HG03108 (cell line): ENCODE measurements at regions not wholly inside any gene's neighbourhood (a gene's known extent, or its start where the extent isn't known, plus 50 kb on each side); places are given as distances from the start of the nearest gene placed in this dataset.

Experiments
- ATAC-seq: cut with Tn5 transposase; IDR thresholded peaks from one replicate; pipeline ENCODE4 v1.9.1; 2021; ENCODE audit warnings: moderate library complexity; ENCODE audit not compliant: unreplicated experiment

DNA sequence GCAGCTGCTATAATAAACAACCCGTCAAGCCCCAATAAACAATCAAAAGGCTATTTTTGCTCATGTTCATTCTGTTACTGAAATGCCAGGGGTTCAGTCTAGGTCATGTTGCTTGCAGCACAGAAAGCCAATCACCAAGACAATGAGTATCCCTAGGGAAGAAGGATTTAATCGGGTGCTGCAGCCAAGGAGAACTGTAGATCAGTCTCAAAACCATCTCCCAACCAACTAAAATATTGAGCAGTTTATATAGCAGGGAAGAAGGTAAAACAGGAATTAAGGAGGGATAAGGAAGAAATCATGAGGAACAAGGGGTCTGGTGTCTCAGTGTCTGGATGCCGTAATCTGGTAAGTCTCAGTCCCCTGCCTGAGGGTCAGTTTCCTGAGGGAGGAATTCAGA, 169.5 kb downstream of the BLID start:
- ATAC-seq = no peak

DNA sequence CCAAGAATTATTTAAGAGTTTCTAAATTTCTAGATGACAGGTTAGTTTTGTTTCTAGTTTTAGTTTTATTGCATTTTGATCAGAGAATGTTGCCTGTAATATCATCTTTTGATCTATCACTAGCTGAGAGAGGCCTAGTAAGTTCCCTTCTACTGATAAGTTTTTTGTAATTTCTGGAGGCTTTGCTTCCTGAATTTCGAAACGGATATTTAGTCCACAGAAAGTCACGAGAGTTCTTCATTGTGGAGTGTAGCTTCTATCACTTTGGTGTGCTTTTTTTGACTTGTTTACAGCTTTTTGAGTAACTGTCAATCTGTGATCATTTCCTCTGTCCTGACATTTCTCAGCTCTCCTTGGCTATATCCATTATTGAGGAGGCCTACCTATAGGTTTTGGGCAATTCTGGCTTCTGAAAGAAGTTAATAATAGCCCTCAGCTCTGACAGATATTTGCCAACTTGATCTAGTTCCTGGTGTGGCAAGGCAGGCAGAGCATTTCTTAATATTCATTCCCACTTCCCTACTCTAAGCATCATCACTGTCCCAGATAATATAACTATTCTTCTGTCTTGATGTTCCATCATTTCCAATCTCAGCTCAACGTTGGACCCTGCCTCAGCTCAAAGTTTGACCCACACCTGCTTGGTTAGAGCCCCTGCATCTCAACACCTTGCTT, 171.3 kb downstream of the BLID start:
- no peak for ATAC-seq

DNA sequence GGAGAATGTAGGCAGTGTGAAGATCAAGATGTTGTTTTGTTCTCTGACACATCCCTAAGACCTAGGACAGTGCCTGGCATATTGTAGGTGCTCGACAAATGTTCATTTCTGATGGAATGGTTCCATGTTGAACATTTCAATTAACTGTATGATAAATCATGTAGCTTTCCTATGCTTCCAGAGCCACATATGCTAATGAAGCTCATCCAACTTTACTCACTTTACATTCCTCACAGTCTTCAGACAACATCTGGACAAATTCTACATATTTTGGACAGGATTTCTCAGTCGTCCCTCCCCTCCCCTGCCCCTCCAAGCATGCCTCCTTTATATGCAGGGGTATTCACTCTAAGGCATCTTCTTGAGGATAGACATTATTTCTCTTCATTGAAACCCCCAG, 177.9 kb downstream of the BLID start:
- no peak for ATAC-seq

DNA sequence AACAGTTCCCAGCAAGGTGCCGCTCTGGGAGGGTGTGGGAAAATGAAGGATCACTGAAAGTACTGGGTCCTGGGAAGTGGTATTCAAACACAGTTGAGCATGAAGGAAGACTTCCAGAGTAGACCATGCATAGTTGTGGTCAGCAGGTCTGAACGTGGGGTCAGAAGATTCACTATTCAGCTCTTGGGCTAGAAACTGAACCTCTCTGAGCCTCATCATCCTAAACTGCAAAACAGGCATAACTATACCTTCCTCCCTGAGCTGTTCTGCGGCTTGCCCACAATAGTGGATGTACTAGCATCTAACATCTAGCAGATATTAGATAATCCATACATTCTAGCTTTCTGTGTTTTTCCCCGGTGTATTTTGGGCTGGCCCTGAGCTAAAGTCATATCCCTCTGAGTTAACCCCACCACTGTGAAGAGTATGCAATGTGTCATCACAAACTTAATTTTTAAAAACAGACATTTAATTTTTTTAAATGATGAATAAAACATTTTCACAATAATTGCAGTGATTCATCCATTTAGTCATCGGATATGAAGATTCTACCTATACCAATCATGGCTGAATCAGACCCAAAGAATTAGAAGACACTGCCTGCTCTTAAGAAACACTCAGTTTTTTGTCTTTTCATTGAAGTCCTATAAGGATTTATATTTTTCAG, 179.1 kb downstream of the BLID start:
- ATAC-seq = no peak

DNA sequence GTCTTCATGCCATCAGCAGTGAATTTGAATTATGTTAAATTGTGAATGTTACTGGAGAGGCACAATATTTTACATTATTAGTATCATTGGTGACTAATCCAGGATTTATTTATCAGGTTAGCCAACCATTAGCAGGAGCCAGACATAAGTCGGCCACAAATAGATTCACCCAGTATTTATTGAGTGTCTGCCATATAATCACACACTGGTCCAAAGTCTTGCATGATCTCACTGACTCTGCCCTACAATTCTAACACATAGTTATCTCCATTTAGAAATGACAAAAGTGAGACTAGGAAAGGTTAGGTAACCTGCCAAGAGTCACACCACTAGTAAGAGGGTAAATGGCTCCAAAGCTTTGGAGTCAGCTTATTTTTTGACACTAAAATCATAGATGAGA, 179.6 kb downstream of the BLID start:
- no peak for ATAC-seq

DNA sequence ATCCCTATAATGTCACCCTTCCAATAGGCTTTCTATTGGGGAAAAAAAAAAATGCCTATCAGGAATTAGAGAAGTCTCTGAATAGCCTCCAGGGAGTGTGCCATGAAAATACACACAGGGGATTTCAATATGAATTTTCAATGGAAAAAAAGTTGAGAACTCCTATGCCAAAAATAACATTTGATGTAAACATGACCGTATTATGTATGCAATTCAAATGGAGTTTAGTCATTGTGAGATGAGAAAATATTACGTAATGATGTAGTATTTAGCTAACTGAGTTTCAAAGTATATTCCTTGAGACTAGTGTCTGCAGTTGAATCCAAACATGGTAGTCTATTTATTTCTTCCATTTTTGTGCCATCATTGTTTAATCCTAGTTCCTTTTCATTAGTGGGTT, 182.3 kb downstream of the BLID start:
- ATAC-seq = no peak

DNA sequence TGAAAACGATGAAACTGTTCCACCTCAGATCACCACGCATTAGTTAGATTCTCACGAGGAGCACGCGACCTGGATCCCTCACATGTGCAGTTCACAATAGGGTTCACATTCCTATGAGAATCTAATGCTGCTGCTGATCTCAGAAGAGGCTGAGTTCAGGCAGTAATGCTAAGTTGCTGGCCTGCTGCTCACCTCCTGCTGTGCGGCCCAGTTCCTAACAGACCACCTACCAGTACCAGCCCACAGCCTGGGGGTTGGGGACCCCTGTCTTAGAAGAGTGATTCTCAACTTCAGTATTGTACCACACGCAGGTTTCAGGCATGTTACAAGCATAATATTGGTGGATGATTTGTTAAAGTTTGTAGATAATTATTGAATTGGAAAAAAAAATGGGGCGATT, 182.7 kb downstream of the BLID start:
- ATAC-seq = no peak

DNA sequence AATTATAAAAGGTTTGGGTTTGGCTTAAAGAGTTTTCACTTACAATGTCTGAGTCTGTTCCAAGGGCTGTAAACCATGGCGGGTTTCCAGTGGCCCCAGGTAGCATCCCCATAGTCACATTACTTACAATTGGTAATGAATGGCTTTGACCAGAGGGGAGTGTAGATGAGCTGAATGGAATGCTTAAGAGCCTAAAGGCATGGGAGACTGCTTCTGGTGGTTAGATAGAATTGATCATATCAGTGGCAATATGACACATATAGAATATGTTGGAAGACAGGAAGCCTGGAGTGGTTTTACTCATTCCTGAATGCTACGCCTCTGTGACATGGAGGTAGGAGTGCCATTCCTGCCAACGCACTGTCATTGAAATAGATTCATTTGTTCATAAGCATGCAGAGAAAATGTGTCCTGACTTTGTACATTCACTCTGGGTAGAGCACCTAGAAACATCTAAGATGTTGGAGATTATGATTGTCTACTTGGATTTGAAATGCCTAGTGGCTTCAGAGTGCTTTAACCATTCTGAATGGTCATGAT, 183.3 kb downstream of the BLID start:
- ATAC-seq = no peak

DNA sequence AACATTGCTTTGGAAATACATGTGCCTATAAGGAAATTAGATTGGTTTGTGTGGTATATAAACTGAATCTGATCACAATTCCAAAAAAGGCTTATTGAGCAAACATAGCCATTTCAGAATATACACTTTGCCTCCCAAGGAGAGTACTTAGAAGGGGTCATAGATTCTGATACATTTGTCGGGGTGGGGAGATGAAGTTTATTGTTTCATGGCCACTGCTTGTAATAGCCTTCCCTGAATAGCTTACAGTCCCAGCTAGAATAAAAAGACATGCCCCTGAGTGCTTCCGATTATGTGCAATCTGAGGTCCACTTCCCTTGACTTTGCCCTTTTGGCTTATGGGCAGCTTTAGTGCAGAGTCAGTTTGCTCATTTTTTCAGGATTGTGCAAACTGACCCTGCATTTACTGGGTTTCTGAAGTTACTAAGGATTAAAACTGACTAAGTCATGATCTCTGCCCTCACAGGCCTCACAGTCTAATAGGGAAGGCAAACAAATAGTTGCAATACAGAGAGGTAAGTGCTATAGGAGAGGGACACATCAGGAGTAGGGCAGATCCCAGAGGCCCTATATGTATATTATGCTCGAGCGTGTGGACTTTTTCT, 184.2 kb downstream of the BLID start:
- ATAC-seq = no peak

DNA sequence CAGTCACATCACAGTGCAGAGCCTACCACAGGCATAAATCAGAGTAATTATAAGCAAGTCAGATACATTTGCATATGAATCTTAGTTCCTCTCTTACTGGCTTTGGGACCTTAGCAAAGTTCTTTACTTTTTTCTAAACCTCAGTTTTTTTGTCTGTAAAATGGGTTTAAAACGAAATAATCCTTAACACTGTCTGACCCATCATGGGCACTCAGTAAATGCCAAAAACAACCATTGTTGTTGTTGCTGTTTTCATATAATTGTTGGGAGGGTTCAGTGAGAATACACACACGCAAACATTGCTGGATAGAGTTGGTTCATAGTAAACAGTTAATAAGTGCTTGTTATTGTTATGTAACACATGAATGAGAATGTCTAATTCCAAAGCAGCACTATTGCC, 184.9 kb downstream of the BLID start:
- ATAC-seq = no peak

DNA sequence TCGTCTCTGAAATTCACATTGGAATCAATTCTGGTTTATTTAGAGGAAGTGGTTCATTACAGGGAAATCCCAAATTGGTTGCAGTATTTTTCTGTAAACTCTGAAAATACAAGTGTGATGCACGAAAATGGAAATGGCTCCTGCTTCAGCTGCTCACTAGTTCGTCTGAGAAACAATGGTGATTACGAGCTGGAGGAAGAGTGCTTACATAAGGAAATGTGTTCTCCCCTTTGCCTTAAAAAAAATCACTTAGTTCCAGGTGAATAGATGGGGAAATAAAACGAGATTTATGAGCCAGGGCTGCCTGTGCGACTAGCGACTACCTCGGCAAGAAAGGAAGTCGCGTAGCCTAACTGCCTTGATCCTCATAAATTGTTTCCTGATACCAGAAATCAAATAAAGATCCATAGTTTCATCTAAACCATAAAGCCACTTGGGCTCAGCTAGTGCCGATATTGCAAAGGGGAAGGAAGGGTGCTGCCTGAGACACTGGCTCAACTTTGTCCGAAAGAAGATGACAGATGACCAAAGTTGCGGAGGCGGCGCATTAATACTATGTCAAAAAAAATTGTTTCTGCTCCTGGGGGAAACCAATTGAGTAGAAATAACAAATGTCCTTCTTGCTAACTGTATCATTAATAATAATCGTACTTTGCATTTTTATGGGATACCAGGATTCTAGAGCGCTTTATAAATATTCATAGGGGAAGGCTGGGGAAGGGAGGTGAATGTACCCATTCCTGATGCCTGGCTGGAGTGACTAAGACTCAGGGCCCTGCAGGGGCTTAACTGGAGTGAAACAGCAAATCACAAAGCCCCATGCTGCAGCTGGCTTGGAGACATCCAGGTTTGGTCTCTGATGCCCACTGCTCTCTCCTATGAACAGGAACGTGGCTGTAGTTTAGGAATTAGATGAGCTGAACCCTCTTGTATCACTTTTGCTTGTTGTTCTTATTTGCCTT, 185.7 kb downstream of the BLID start:
- no peak for ATAC-seq

DNA sequence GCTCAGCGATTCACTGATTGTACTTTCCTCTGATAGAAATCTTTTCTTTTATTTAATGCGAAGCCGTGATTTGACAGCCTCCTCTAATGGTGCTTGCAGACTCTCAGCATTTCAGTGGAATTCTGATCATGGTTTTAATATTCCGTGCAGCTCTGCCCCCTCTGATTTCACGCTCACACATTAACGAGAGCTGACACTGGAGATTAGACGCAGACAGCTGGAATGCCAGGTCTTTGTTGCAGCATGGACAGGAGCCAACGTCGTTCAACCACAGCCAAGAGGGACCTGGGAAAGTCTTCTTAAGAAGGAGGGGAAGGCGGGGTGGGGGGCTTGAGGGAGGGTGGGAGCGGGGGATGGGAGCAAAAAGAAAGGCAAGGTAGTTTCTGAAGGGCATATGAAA, 186.4 kb downstream of the BLID start:
- ATAC-seq = no peak

DNA sequence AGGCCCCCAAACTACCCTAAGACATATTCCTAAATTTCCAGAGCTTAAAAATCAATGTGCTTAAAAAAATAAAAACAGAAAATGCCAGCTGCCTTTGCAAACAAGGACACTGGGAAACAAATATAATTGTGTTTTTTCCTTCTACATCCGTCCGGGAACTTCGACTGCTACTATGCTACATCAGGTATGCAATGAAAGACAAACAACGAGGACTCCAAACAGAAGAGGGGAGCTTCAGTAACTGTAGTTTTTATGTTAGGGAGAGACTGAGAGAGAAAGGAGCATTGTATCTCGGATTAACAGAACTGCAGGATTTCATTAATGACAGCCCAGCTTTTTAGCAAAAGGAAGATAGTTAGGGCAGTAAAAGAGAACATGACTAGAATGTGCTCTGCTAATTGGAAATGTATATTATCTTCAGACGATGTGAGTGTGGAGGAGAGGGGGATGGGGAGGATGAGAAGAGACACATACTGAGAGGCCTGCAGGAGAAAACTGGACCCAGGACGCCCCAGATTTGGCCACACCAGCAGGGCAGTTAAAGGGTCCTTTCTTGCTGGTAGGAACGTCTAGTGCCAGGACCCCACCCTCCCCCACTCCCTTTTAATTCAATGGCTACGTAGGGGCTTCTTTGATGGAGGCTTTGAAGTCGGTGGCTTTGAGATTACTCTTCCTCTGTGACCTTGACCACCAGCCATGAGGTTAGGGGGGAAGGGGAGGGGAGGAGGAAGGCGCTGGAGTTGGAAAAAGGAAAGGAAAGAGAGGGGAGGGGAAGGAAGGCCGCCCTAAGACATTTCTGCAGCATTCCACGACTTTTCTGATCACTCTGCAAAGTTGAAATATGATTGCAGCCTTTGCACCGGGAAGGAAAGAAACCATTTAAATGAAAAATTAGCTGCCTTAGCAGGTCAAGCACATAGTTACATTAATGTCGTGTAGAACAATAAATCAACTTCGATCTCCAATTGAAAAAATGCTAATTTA, 187.1 kb downstream of the BLID start:
- ATAC-seq = no peak

DNA sequence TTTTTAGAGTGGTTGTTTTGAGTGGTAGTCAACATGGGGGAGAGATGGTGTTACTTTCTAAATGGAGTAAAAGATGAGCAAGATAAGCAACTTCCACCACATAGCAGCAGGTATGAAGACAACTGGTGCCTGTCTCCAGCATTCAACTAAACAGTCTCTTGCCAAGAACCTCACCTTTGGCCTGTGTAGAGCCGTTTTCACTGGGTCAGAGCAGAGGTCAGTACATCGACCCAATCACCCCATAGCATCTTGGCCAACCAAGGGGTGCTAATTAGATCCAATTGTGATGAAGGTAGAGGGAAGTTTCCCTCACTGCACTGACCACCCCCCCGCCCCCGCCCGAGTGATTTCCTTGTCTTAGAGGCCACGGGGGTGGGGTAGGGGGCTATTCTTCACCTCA, 188.2 kb downstream of the BLID start:
- no peak for ATAC-seq

DNA sequence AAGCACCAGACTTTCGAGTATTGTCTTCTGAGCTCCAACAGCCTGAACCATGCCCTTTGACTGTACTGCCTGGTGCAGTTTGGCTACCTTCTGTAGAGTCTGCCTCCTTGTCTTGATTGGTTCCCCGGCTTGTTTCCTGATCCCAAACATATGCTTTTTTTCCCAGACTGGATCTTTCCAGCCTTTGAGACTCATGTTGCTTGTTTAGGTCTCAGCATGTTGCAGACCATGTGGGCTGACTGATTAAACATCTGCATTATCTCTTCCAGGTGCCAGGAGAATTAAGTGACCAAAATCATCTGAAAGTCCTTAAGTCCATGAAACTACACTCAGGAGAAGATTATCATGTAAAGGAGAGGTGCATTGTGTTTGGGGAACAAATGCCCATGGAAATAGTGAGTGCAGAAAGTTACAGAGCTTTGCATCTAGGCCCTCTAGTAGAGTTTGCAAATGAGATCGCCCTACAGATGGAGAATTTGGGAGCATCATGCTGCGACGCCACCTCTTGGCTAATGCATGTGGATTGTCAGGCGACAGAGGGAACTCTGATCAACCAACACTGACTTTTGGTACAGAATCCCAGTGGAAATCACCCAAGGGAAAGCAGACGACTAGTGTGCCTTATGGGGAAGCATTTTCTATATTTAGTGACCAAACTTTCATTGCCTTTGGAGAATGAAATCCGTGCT, 188.8 kb downstream of the BLID start:
- ATAC-seq = no peak

DNA sequence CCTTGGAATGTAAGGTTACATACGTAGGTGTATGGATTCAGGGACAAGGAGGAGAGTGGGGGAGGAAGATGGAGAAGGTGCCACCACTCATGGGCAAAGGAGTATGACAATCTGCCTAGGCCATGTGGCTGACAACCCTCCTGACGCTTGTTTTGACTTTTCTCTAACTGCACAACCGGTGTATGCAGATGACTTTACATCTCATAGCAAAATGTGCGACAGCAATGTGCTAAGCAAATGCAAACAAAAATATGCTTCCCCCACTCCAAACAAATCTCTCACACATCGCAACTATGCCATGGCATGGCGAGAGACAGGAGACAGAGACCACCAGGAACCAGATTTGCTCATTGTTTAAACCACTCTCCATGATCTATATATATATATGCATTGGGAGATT, 191.8 kb downstream of the BLID start:
- no peak for ATAC-seq

DNA sequence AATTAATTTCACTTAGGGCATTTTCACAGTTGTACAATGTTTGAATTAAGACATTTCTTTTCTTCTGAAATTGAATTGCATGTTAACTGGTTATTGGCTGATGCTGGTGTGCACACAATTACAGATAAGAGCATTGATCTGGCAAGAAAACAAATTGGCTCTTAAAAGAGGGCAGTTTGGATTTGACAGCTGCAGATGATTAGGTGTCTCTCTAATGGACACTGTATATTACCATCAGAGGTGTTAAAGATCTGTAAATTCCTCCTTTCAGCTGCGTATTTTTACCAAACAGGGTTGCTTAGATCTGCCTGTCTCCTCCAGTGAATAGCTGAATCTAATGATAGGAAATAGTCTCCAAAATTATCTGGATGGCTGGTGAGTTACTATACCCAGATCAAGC, 198.5 kb downstream of the BLID start:
- no peak for ATAC-seq

DNA sequence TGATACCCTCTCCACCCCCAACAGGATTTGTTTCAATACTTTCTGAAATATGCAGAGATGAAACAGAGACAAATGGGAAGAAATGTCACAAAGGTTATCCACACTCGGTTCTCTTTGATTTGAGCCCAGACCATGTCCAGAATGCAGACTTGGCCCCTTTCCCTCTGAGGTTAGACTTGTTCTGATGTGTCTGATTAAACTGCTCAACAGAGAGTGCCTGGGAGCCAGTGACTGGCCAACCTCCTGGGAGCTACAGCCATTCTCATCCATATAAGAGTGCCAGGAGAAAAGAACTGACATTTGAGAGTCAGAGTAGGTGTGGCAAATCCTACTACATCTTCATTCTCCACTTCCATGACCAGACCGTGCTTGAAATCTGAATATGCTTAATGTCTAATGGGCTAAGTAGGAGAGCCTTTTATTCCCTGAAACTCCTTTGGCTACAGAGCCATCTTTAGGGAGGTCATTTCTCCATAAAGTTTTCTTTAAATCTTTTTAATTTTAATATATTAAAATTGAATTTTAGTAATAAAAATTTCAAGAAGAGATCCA, 201.4 kb downstream of the BLID start:
- no peak for ATAC-seq

DNA sequence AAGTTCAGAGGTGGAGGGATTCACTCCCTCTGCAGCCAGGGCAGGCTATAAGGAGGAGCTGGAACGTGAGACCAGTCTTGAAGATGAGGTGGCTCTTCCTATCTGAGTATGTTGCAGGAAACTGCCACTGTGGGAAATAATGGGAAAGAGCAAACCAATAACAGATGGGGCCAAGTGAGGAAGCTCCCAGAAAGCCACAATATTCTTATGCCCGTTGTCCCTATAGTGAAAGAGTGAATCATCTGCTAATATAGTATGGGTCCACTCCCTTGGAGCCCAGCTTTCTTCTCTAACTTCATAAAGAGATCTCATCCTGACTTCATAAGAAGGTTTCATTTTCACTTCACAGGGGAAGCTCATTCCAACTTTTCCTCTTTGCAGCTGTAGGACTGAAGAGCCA, 206.4 kb downstream of the BLID start:
- ATAC-seq = no peak
